ENCODE measurements at regions not wholly inside any gene's neighbourhood (a gene's known extent, or its start where the extent isn't known, plus 50 kb on each side); places are given as distances from the start of the nearest gene placed in this dataset.

DNA sequence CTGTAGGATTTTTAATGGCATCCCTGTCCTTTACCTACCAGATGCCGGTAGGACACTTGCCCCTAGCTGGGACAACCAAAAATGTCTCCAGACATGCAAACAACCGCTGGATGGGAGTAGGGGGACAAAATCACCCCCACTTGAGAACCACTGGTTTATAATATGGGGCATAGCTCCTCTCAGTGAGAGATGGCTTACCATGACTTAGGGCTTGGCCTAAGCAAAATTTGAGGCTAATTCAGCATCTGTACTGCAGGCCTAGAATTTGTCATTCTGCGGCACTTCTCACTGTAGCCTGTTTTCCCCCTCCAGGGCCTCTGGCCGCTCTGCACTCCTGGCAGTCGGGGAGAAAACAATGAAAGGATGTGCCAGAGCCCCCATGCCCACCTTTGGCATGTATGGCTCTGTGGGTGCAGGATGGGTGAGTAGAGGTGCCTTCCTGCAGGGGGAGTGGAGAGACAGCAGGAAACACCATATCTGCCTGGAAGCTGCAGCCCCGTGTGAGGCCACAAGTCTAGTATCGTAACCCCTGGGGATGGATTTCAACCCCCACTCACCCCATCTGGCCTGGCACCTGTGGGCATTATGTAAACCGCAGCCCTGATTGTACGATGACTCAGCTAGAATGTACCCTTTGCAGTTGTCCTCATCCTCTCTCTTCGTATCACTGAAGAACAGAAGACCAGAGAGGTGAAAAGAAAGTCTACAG, 268.1 kb downstream of the SOX9 start:
- peak overlapping the region; percentile 76 to 85 for H3K27ac ChIP-seq
- ChIA-PET CTCF (interaction anchor here (0.5 to 2.8 kb wide), 40 partner anchors 9 to 1271 kb away, joined by 3 to 26 read pairs (median 4); partner anchors contain the start of gene SOX9), POLR2A (interaction anchor here (0.5 to 1.0 kb wide), 2 partner anchors 16 to 267 kb away, joined by 3 read pairs; no protein-coding TSS in a partner anchor)
- ATAC-seq (peak; percentile 65 to 76), DNase-seq (ENCODE audit: low read depth in 1 of 2, low spot score in 1 of 2) (peak; percentile 87 to 90), FAIRE-seq (peak; percentile 76)
- H3K4me1 ChIP-seq, result peaks cover 87% of the 10 kb centered on the region
- H3K9me3 ChIP-seq, result no peaks in the 10 kb centered on the region
- TF ChIP-seq ESRRA (IDR thresholded peaks at IDR 0.05; ENCODE audit: borderline replicate concordance, low read length) (no peak), CEBPB (IDR thresholded peaks at IDR 0.05) (peak in 1 of 2 experiments; percentile 70; a peak in 2 of 4 replicates), MAZ (IDR thresholded peaks at IDR 0.05; ENCODE audit: borderline replicate concordance, low read depth, low read length) (no peak), MAFK (IDR thresholded peaks at IDR 0.05; ENCODE audit: partially characterized antibody) (peak; percentile 99), HEYL (CRISPR knock-in tag; IDR thresholded peaks at IDR 0.05) (no peak), FOSL2 (IDR thresholded peaks at IDR 0.05) (peak; percentile 31; the same call in 1 of the 2 replicates), FOSL2 (CRISPR knock-in tag; IDR thresholded peaks at IDR 0.05) (peak; percentile 77), KDM5A (IDR thresholded peaks at IDR 0.05) (no peak), CTCF (IDR thresholded peaks at IDR 0.05) (peak; percentile 55), HOXB13 (CRISPR knock-in tag; IDR thresholded peaks at IDR 0.05; ENCODE audit: low read depth) (peak; percentile 14; the same call in 1 of the 2 replicates), RFX5 (IDR thresholded peaks at IDR 0.05) (0 out of 2 replicates have a peak, but pooled peaks have one; percentile 36), ZSCAN20 (CRISPR knock-in tag; IDR thresholded peaks at IDR 0.05) (0 out of 2 replicates have a peak, but pooled peaks have one; percentile 19), FOXS1 (CRISPR knock-in tag; IDR thresholded peaks at IDR 0.05) (no peak), GATA3 (IDR thresholded peaks at IDR 0.05; ENCODE audit: borderline replicate concordance) (peak; percentile 84), JUN (IDR thresholded peaks at IDR 0.05) (peak; percentile 38 to 78; a peak in 4 of 5 replicates), SMC3 (IDR thresholded peaks at IDR 0.05) (peak; percentile 81), NFE2L2 (conservative IDR thresholded peaks at IDR 0.05; ENCODE audit: low read length) (peak; percentile 92), ZFP36 (IDR thresholded peaks at IDR 0.05; ENCODE audit: borderline replicate concordance, partially characterized antibody) (no peak), HOXA7 (CRISPR knock-in tag; IDR thresholded peaks at IDR 0.05) (0 out of 2 replicates have a peak, but pooled peaks have one; percentile 53), RCOR1 (IDR thresholded peaks at IDR 0.05; ENCODE audit: low read depth, low read length) (no peak), RAD21 (conservative IDR thresholded peaks at IDR 0.05 in 1 of 2, IDR thresholded peaks at IDR 0.05 in 1 of 2) (peak; percentile 77 to 87), EP300 (IDR thresholded peaks at IDR 0.05) (peak; percentile 60 to 75; a peak in 3 of 5 replicates), HDAC2 (IDR thresholded peaks at IDR 0.05) (no peak), CBX8 (IDR thresholded peaks at IDR 0.05) (no peak), JUNB (IDR thresholded peaks at IDR 0.05) (peak; percentile 74), PBX3 (IDR thresholded peaks at IDR 0.05) (0 out of 2 replicates have a peak, but pooled peaks have one; percentile 45), MAX (IDR thresholded peaks at IDR 0.05) (peak; percentile 65; the same call in 1 of the 2 replicates)
- TF ChIP-seq, protein P1, sequence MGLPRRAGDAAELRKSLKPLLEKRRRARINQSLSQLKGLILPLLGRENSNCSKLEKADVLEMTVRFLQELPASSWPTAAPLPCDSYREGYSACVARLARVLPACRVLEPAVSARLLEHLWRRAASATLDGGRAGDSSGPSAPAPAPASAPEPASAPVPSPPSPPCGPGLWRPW (IDR thresholded peaks at IDR 0.05), result no peak
- TF ChIP-seq, protein P2, sequence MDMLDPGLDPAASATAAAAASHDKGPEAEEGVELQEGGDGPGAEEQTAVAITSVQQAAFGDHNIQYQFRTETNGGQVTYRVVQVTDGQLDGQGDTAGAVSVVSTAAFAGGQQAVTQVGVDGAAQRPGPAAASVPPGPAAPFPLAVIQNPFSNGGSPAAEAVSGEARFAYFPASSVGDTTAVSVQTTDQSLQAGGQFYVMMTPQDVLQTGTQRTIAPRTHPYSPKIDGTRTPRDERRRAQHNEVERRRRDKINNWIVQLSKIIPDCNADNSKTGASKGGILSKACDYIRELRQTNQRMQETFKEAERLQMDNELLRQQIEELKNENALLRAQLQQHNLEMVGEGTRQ (IDR thresholded peaks at IDR 0.05), result no peak
- TF ChIP-seq, protein P3, sequence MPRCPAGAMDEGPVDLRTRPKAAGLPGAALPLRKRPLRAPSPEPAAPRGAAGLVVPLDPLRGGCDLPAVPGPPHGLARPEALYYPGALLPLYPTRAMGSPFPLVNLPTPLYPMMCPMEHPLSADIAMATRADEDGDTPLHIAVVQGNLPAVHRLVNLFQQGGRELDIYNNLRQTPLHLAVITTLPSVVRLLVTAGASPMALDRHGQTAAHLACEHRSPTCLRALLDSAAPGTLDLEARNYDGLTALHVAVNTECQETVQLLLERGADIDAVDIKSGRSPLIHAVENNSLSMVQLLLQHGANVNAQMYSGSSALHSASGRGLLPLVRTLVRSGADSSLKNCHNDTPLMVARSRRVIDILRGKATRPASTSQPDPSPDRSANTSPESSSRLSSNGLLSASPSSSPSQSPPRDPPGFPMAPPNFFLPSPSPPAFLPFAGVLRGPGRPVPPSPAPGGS (IDR thresholded peaks at IDR 0.05), result peak; percentile 42; the same call in 1 of the 3 replicates
- TF ChIP-seq, protein P4, sequence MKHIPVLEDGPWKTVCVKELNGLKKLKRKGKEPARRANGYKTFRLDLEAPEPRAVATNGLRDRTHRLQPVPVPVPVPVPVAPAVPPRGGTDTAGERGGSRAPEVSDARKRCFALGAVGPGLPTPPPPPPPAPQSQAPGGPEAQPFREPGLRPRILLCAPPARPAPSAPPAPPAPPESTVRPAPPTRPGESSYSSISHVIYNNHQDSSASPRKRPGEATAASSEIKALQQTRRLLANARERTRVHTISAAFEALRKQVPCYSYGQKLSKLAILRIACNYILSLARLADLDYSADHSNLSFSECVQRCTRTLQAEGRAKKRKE (CRISPR knock-in tag; IDR thresholded peaks at IDR 0.05; ENCODE audit: low read depth), result peak; percentile 84; the same call in 1 of the 2 replicates
- H3K4me2 ChIP-seq, result peak overlapping the region; percentile 50
- 52% methylated on average over 10 of the region's 10 CpGs for WGBS (ENCODE audit: missing lambda C conversion rate)
- H3K4me3 ChIP-seq, result no peak overlapping the region
